NT2/D1 (cell line): ENCODE measurements at regions not wholly inside any gene's neighbourhood (a gene's known extent, or its start where the extent isn't known, plus 50 kb on each side); places are given as distances from the start of the nearest gene placed in this dataset.

Experiments
- DNase-seq: peaks from one replicate; pipeline ENCODE4 v3.0.0-alpha.2; 2011; ENCODE audit warnings: low read depth, low spot score
- H3K27me3 ChIP-seq: 2 replicates; pipeline ENCODE4 v1.6.0; 2011; ENCODE audit warnings: mild to moderate bottlenecking; ENCODE audit not compliant: insufficient read length, insufficient read depth
- H3K36me3 ChIP-seq: 2 replicates; pipeline ENCODE4 v1.6.1; 2011; ENCODE audit warnings: mild to moderate bottlenecking, low read length, mixed read lengths; ENCODE audit not compliant: insufficient read depth, insufficient read length
- H3K4me1 ChIP-seq: 2 replicates; pipeline ENCODE4 v1.5.1; 2011; ENCODE audit not compliant: insufficient read depth, insufficient read length
- H3K4me3 ChIP-seq: 2 replicates; pipeline ENCODE4 v1.5.1; 2011; ENCODE audit warnings: low read depth; ENCODE audit not compliant: insufficient read length
- H3K9ac ChIP-seq: 2 replicates; pipeline ENCODE4 v1.6.0; 2011; ENCODE audit warnings: low read depth; ENCODE audit not compliant: insufficient read length
- H3K9me3 ChIP-seq: 2 replicates; pipeline ENCODE4 v1.5.1; 2011; ENCODE audit warnings: mild to moderate bottlenecking, low read length; ENCODE audit not compliant: insufficient read depth
- SUZ12 ChIP-seq: IDR thresholded peaks from 2 replicates; pipeline ENCODE4 v1.6.1; 2011; ENCODE audit not compliant: insufficient read length, insufficient read depth; ENCODE audit errors: extremely low read depth
- YY1 ChIP-seq: IDR thresholded peaks from 2 replicates; pipeline ENCODE4 v1.6.1; 2011; ENCODE audit not compliant: insufficient read length, insufficient read depth
- ZNF274 ChIP-seq: IDR thresholded peaks from 2 replicates; pipeline ENCODE4 v1.6.1; 2011; ENCODE audit warnings: mild to moderate bottlenecking, low read depth, low read length

GRCh38 chr5:60010328-60010727 is 116.8 kb upstream of the PDE4D start:
- H3K4me3 ChIP-seq: no peak overlapping the region
- H3K9ac ChIP-seq: no peak overlapping the region
- H3K36me3 ChIP-seq: no peaks in the 10 kb centered on the region
- no peaks in the 10 kb centered on the region for H3K9me3 ChIP-seq
- no peaks in the 10 kb centered on the region for H3K27me3 ChIP-seq
- no peak for DNase-seq
- TF ChIP-seq SUZ12: no peak
- TF ChIP-seq ZNF274: no peak
- no peak for TF ChIP-seq YY1
- H3K4me1 ChIP-seq: no peaks in the 10 kb centered on the region

GRCh38 chr5:60007729-60008128 is 114.2 kb upstream of the PDE4D start:
- Histone ChIP-seq H3K27me3 (no peaks in the 10 kb centered on the region), H3K4me1 (no peaks in the 10 kb centered on the region), H3K36me3 (no peaks in the 10 kb centered on the region), H3K4me3 (no peak overlapping the region), H3K9ac (no peak overlapping the region), H3K9me3 (no peaks in the 10 kb centered on the region)
- TF ChIP-seq SUZ12 (no peak), ZNF274 (no peak), YY1 (no peak)
- no peak for DNase-seq

DNA sequence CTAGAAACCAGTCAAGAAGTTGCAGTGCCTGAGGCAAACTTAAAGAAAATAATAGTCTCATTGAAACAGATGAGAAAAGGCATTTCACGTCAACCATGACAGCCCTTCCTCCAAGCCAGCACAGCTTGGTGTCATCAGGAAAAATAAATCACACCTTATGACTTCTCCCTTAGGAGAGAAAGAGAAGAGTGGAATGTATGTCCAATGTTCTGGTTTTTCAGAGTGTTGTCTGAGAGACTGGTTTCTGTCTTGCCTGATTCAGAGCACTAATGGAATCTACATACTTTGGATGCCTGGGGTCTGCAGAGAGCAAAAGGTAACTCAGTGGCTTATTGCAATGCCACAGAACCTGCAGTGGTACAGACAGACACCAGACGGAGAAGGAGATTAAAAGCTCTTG is 105.5 kb upstream of the PDE4D start:
- no peak overlapping the region for H3K9ac ChIP-seq
- TF ChIP-seq YY1 (no peak), SUZ12 (no peak), ZNF274 (no peak)

GRCh38 chr5:59992206-59992605 is 98.7 kb upstream of the PDE4D start:
- no peaks in the 10 kb centered on the region for H3K9me3 ChIP-seq
- H3K36me3 ChIP-seq: no peaks in the 10 kb centered on the region
- no peak for TF ChIP-seq SUZ12
- no peak for DNase-seq
- no peak overlapping the region for H3K4me3 ChIP-seq
- H3K9ac ChIP-seq: no peak overlapping the region
- H3K4me1 ChIP-seq: no peaks in the 10 kb centered on the region
- H3K27me3 ChIP-seq: no peaks in the 10 kb centered on the region

More for the DNA sequence above, 105.5 kb upstream of the PDE4D start:
- no peak for DNase-seq
- H3K9me3 ChIP-seq: no peaks in the 10 kb centered on the region
- no peaks in the 10 kb centered on the region for H3K36me3 ChIP-seq
- no peaks in the 10 kb centered on the region for H3K4me1 ChIP-seq
- H3K27me3 ChIP-seq: no peaks in the 10 kb centered on the region
- H3K4me3 ChIP-seq: no peak overlapping the region

DNA sequence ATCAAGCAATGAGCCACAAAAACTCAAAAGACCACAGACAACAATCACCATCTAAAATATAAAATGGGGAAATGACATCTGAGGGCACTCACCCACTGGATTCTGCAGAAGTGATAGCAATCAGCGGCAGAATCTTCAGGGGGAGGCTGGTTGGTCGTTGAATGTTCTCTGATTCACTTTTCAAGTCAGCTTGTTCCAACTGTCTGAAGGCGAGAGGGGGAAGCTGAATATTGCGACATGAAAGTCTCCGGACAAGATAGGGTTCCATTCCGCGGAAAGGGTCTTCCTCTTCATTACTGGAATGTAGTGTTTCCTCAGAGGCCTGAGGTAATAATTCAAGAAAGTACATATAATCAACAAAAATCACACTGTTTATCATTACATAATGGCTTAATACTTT is 94.9 kb upstream of the PDE4D start:
- no peaks in the 10 kb centered on the region for H3K36me3 ChIP-seq
- no peak for DNase-seq
- TF ChIP-seq SUZ12 (no peak), ZNF274 (no peak), YY1 (no peak)
- H3K4me3 ChIP-seq: no peak overlapping the region
- H3K4me1 ChIP-seq: no peaks in the 10 kb centered on the region
- H3K9ac ChIP-seq: no peak overlapping the region
- no peaks in the 10 kb centered on the region for H3K9me3 ChIP-seq
- H3K27me3 ChIP-seq: no peaks in the 10 kb centered on the region

GRCh38 chr5:59976342-59976741 is 82.8 kb upstream of the PDE4D start:
- DNase-seq: no peak
- no peaks in the 10 kb centered on the region for H3K27me3 ChIP-seq
- H3K9ac ChIP-seq: no peak overlapping the region
- no peaks in the 10 kb centered on the region for H3K4me1 ChIP-seq
- H3K4me3 ChIP-seq: no peak overlapping the region
- no peaks in the 10 kb centered on the region for H3K36me3 ChIP-seq
- no peaks in the 10 kb centered on the region for H3K9me3 ChIP-seq
- TF ChIP-seq YY1: no peak
- no peak for TF ChIP-seq SUZ12
- TF ChIP-seq ZNF274: no peak

GRCh38 chr5:59972043-59972442 is 78.5 kb upstream of the PDE4D start:
- no peak for TF ChIP-seq SUZ12
- no peak for TF ChIP-seq YY1
- TF ChIP-seq ZNF274: no peak
- no peaks in the 10 kb centered on the region for H3K9me3 ChIP-seq
- no peak overlapping the region for H3K4me3 ChIP-seq
- no peak for DNase-seq
- no peak overlapping the region for H3K9ac ChIP-seq
- H3K4me1 ChIP-seq: no peaks in the 10 kb centered on the region
- no peaks in the 10 kb centered on the region for H3K36me3 ChIP-seq
- no peaks in the 10 kb centered on the region for H3K27me3 ChIP-seq

GRCh38 chr5:59959330-59959729 is 65.8 kb upstream of the PDE4D start:
- Histone ChIP-seq H3K4me1 (no peaks in the 10 kb centered on the region), H3K36me3 (no peaks in the 10 kb centered on the region), H3K4me3 (no peak overlapping the region), H3K27me3 (no peaks in the 10 kb centered on the region), H3K9me3 (no peaks in the 10 kb centered on the region), H3K9ac (no peak overlapping the region)
- DNase-seq: no peak
- TF ChIP-seq SUZ12 (no peak), YY1 (no peak), ZNF274 (no peak)
